Vagina (tissue), 2 donors: ENCODE measurements at regions not wholly inside any gene's neighbourhood (a gene's known extent, or its start where the extent isn't known, plus 50 kb on each side); places are given as distances from the start of the nearest gene placed in this dataset.

Experiments used
- CTCF ChIP-seq, 3 experiments: fragments of 450-650 bp in 2 of 3; fragments of 200-600 bp in 1 of 3; sonication (generic) in 1 of 3; IDR thresholded peaks; one replicate each; pipeline ENCODE4 v1.5.1; 2017 to 2019; ENCODE audit warnings: antibody characterized with exemption in 3 of 3, mild to moderate bottlenecking in 2 of 3, moderate library complexity in 2 of 3
- POLR2A ChIP-seq, 2 donors: fragments of 450-650 bp; IDR thresholded peaks; one replicate each; pipeline ENCODE4 v1.6.1; 2017; ENCODE audit warnings: antibody characterized with exemption in 2 of 2, mild to moderate bottlenecking in 2 of 2, moderate library complexity in 2 of 2
- POLR2AphosphoS5 ChIP-seq, 2 donors: sonication (generic); formaldehyde crosslinking; IDR thresholded peaks; one replicate each; pipeline ENCODE4 v1.9.0; 2017; ENCODE audit warnings: antibody characterized with exemption in 2 of 2, mild to moderate bottlenecking in 2 of 2, low read depth in 1 of 2; ENCODE audit not compliant: insufficient read depth in 1 of 2

- TF ChIP-seq CTCF (IDR thresholded peaks at IDR 0.05) = no peak
- TF ChIP-seq POLR2A (IDR thresholded peaks at IDR 0.05) = no peak
- no peak for TF ChIP-seq POLR2AphosphoS5 (IDR thresholded peaks at IDR 0.05; ENCODE audit: insufficient read depth in 1 of 2, low read depth in 1 of 2)
Measured at GRCh38 chr18:68354176-68354575, 360.7 kb downstream of the TMX3 start.
